ENCODE measurements at regions not wholly inside any gene's neighbourhood (a gene's known extent, or its start where the extent isn't known, plus 50 kb on each side); places are given as distances from the start of the nearest gene placed in this dataset.

- Histone ChIP-seq H3K36me3 (ENCODE audit: insufficient read depth, low read length) (no peaks in the 10 kb centered on the region), H3K27me3 (ENCODE audit: insufficient read depth, low read length) (no peaks in the 10 kb centered on the region), H3K9me3 (ENCODE audit: low read length) (peaks cover 5% of the 10 kb centered on the region), H2AFZ (ENCODE audit: low read depth, low read length) (no peak overlapping the region), H3K4me3 (ENCODE audit: low read length) (no peak overlapping the region), H3K4me1 (ENCODE audit: insufficient read depth, low read length) (peaks cover 6% of the 10 kb centered on the region)
Observed at GRCh38 chr7:46011059-46011458, 90.0 kb upstream of the IGFBP3 start.

GRCh38 chr7:46009211-46009610 lies 88.1 kb upstream of the IGFBP3 start:
- peaks cover 6% of the 10 kb centered on the region for H3K9me3 ChIP-seq (ENCODE audit: low read length)
- H3K4me1 ChIP-seq (ENCODE audit: insufficient read depth, low read length): no peaks in the 10 kb centered on the region
- no peaks in the 10 kb centered on the region for H3K27me3 ChIP-seq (ENCODE audit: insufficient read depth, low read length)
- H3K36me3 ChIP-seq (ENCODE audit: insufficient read depth, low read length): no peaks in the 10 kb centered on the region
- no peak overlapping the region for H3K4me3 ChIP-seq (ENCODE audit: low read length)
- no peak overlapping the region for H2AFZ ChIP-seq (ENCODE audit: low read depth, low read length)

- no peaks in the 10 kb centered on the region for H3K27me3 ChIP-seq (ENCODE audit: insufficient read depth, low read length)
- no peaks in the 10 kb centered on the region for H3K4me1 ChIP-seq (ENCODE audit: insufficient read depth, low read length)
- H3K36me3 ChIP-seq (ENCODE audit: insufficient read depth, low read length): no peaks in the 10 kb centered on the region
- peaks cover 6% of the 10 kb centered on the region for H3K9me3 ChIP-seq (ENCODE audit: low read length)
- H2AFZ ChIP-seq (ENCODE audit: low read depth, low read length): no peak overlapping the region
- no peak overlapping the region for H3K4me3 ChIP-seq (ENCODE audit: low read length)
Observed at GRCh38 chr7:46007990-46008643, 87.0 kb upstream of the IGFBP3 start.

- Histone ChIP-seq H3K27me3 (ENCODE audit: insufficient read depth, low read length) (no peaks in the 10 kb centered on the region), H3K4me1 (ENCODE audit: insufficient read depth, low read length) (no peaks in the 10 kb centered on the region), H3K36me3 (ENCODE audit: insufficient read depth, low read length) (no peaks in the 10 kb centered on the region), H2AFZ (ENCODE audit: low read depth, low read length) (no peak overlapping the region), H3K9me3 (ENCODE audit: low read length) (peaks cover 6% of the 10 kb centered on the region), H3K4me3 (ENCODE audit: low read length) (no peak overlapping the region)
Observed at GRCh38 chr7:46007194-46007593, 86.1 kb upstream of the IGFBP3 start.

GRCh38 chr7:46006723-46007122 lies 85.7 kb upstream of the IGFBP3 start:
- H3K4me3 ChIP-seq (ENCODE audit: low read length): no peak overlapping the region
- no peaks in the 10 kb centered on the region for H3K36me3 ChIP-seq (ENCODE audit: insufficient read depth, low read length)

GRCh38 chr7:46006212-46006611 lies 85.1 kb upstream of the IGFBP3 start:
- Histone ChIP-seq H2AFZ (ENCODE audit: low read depth, low read length) (no peak overlapping the region), H3K9me3 (ENCODE audit: low read length) (peaks cover 6% of the 10 kb centered on the region), H3K4me1 (ENCODE audit: insufficient read depth, low read length) (no peaks in the 10 kb centered on the region), H3K27me3 (ENCODE audit: insufficient read depth, low read length) (no peaks in the 10 kb centered on the region), H3K4me3 (ENCODE audit: low read length) (no peak overlapping the region), H3K36me3 (ENCODE audit: insufficient read depth, low read length) (no peaks in the 10 kb centered on the region)

More at GRCh38 chr7:46006723-46007122, 85.7 kb upstream of the IGFBP3 start:
- Histone ChIP-seq H2AFZ (ENCODE audit: low read depth, low read length) (no peak overlapping the region), H3K4me1 (ENCODE audit: insufficient read depth, low read length) (no peaks in the 10 kb centered on the region), H3K27me3 (ENCODE audit: insufficient read depth, low read length) (no peaks in the 10 kb centered on the region), H3K9me3 (ENCODE audit: low read length) (peaks cover 6% of the 10 kb centered on the region)

GRCh38 chr7:46004965-46005364 lies 83.9 kb upstream of the IGFBP3 start:
- Histone ChIP-seq H3K9me3 (ENCODE audit: low read length) (peaks cover 6% of the 10 kb centered on the region), H3K27me3 (ENCODE audit: insufficient read depth, low read length) (no peaks in the 10 kb centered on the region), H3K36me3 (ENCODE audit: insufficient read depth, low read length) (no peaks in the 10 kb centered on the region), H2AFZ (ENCODE audit: low read depth, low read length) (no peak overlapping the region), H3K4me3 (ENCODE audit: low read length) (no peak overlapping the region), H3K4me1 (ENCODE audit: insufficient read depth, low read length) (no peaks in the 10 kb centered on the region)

GRCh38 chr7:46003896-46004875 lies 83.1 kb upstream of the IGFBP3 start:
- Histone ChIP-seq H3K9me3 (ENCODE audit: low read length) (peaks cover 6% of the 10 kb centered on the region), H3K4me1 (ENCODE audit: insufficient read depth, low read length) (no peaks in the 10 kb centered on the region), H3K36me3 (ENCODE audit: insufficient read depth, low read length) (no peaks in the 10 kb centered on the region), H3K4me3 (ENCODE audit: low read length) (no peak overlapping the region), H2AFZ (ENCODE audit: low read depth, low read length) (no peak overlapping the region), H3K27me3 (ENCODE audit: insufficient read depth, low read length) (no peaks in the 10 kb centered on the region)

- Histone ChIP-seq H3K36me3 (ENCODE audit: insufficient read depth, low read length) (no peaks in the 10 kb centered on the region), H3K4me3 (ENCODE audit: low read length) (no peak overlapping the region), H3K4me1 (ENCODE audit: insufficient read depth, low read length) (no peaks in the 10 kb centered on the region), H3K9me3 (ENCODE audit: low read length) (peaks cover 6% of the 10 kb centered on the region), H2AFZ (ENCODE audit: low read depth, low read length) (no peak overlapping the region), H3K27me3 (ENCODE audit: insufficient read depth, low read length) (no peaks in the 10 kb centered on the region)
Observed at GRCh38 chr7:46003161-46003560, 82.1 kb upstream of the IGFBP3 start.

GRCh38 chr7:46000513-46000912 lies 79.4 kb upstream of the IGFBP3 start:
- Histone ChIP-seq H2AFZ (ENCODE audit: low read depth, low read length) (no peak overlapping the region), H3K9me3 (ENCODE audit: low read length) (no peaks in the 10 kb centered on the region), H3K4me3 (ENCODE audit: low read length) (no peak overlapping the region), H3K4me1 (ENCODE audit: insufficient read depth, low read length) (no peaks in the 10 kb centered on the region), H3K36me3 (ENCODE audit: insufficient read depth, low read length) (no peaks in the 10 kb centered on the region), H3K27me3 (ENCODE audit: insufficient read depth, low read length) (no peaks in the 10 kb centered on the region)

GRCh38 chr7:45999541-45999940 lies 78.5 kb upstream of the IGFBP3 start:
- H3K4me3 ChIP-seq (ENCODE audit: low read length): no peak overlapping the region
- H3K9me3 ChIP-seq (ENCODE audit: low read length): peaks cover 1% of the 10 kb centered on the region
- H3K4me1 ChIP-seq (ENCODE audit: insufficient read depth, low read length): no peaks in the 10 kb centered on the region
- no peaks in the 10 kb centered on the region for H3K27me3 ChIP-seq (ENCODE audit: insufficient read depth, low read length)
- H3K36me3 ChIP-seq (ENCODE audit: insufficient read depth, low read length): no peaks in the 10 kb centered on the region
- H2AFZ ChIP-seq (ENCODE audit: low read depth, low read length): no peak overlapping the region

- no peak overlapping the region for H3K4me3 ChIP-seq (ENCODE audit: low read length)
- H2AFZ ChIP-seq (ENCODE audit: low read depth, low read length): no peak overlapping the region
- H3K36me3 ChIP-seq (ENCODE audit: insufficient read depth, low read length): no peaks in the 10 kb centered on the region
- H3K27me3 ChIP-seq (ENCODE audit: insufficient read depth, low read length): no peaks in the 10 kb centered on the region
- no peaks in the 10 kb centered on the region for H3K4me1 ChIP-seq (ENCODE audit: insufficient read depth, low read length)
- H3K9me3 ChIP-seq (ENCODE audit: low read length): peaks cover 1% of the 10 kb centered on the region
Observed at GRCh38 chr7:45998506-45998905, 77.4 kb upstream of the IGFBP3 start.

GRCh38 chr7:45993621-45994020 lies 72.5 kb upstream of the IGFBP3 start:
- H3K4me3 ChIP-seq (ENCODE audit: low read length): no peak overlapping the region
- no peak overlapping the region for H2AFZ ChIP-seq (ENCODE audit: low read depth, low read length)
- H3K9me3 ChIP-seq (ENCODE audit: low read length): peaks cover 1% of the 10 kb centered on the region

More at GRCh38 chr7:45993621-45994020, 72.5 kb upstream of the IGFBP3 start:
- no peaks in the 10 kb centered on the region for H3K36me3 ChIP-seq (ENCODE audit: insufficient read depth, low read length)
- no peaks in the 10 kb centered on the region for H3K27me3 ChIP-seq (ENCODE audit: insufficient read depth, low read length)
- no peaks in the 10 kb centered on the region for H3K4me1 ChIP-seq (ENCODE audit: insufficient read depth, low read length)

Measured in neuron (in vitro differentiated cells).